Upper lobe of left lung (tissue), 6 donors: ENCODE measurements at regions not wholly inside any gene's neighbourhood (a gene's known extent, or its start where the extent isn't known, plus 50 kb on each side); places are given as distances from the start of the nearest gene placed in this dataset.

Source experiments
- ATAC-seq, 2 donors: fragments of 200-7000 bp; cut with Tn5 transposase; one replicate each; pipeline ENCODE4 v1.9.1; 2022; ENCODE audit warnings: mild to moderate bottlenecking in 2 of 2, moderate library complexity in 2 of 2; ENCODE audit not compliant: low FRiP score in 2 of 2
- DNase-seq, 2 donors: peaks; one replicate each; pipeline ENCODE4 v3.0.0-alpha.2; 2019 to 2020
- H3K27ac ChIP-seq, 4 donors: fragments of 200-600 bp; sonication (generic); one replicate each; pipeline ENCODE4 v1.5.1; 2016 to 2019
- H3K27me3 ChIP-seq, 4 donors: fragments of 200-600 bp; sonication (generic); one replicate each; pipeline ENCODE4 v1.5.1; 2017 to 2019
- H3K36me3 ChIP-seq, 4 donors: fragments of 200-600 bp; sonication (generic); one replicate each; pipeline ENCODE4 v1.5.1; 2016 to 2019
- H3K4me1 ChIP-seq, 4 donors: fragments of 200-600 bp; sonication (generic); one replicate each; pipeline ENCODE4 v1.5.1; 2018 to 2019
- H3K4me3 ChIP-seq, 4 donors: fragments of 200-600 bp; sonication (generic); one replicate each; pipeline ENCODE4 v1.5.1; 2017 to 2019; ENCODE audit warnings: mild to moderate bottlenecking in 2 of 4, moderate library complexity in 1 of 4
- H3K9me3 ChIP-seq, 4 donors: fragments of 200-600 bp; sonication (generic); one replicate each; pipeline ENCODE4 v1.5.1; 2018 to 2019
- CTCF ChIP-seq, 6 experiments: fragments of 450-650 bp in 4 of 6; fragments of 200-600 bp in 2 of 6; sonication (generic) in 2 of 6; IDR thresholded peaks; one replicate each; pipeline ENCODE4 v1.5.1; 2016 to 2019; ENCODE audit warnings: antibody characterized with exemption in 6 of 6
- EP300 ChIP-seq, 4 donors: sonication (generic); formaldehyde crosslinking; IDR thresholded peaks; one replicate each; pipeline ENCODE4 v1.5.1; 2017; ENCODE audit warnings: antibody characterized with exemption in 4 of 4, control low read depth in 2 of 4
- POLR2A ChIP-seq, 4 donors: fragments of 450-650 bp; IDR thresholded peaks; one replicate each; pipeline ENCODE4 v1.5.1; 2016 to 2017; ENCODE audit warnings: antibody characterized with exemption in 4 of 4, mild to moderate bottlenecking in 2 of 4
- POLR2AphosphoS5 ChIP-seq, 2 donors: sonication (generic); formaldehyde crosslinking; IDR thresholded peaks; one replicate each; pipeline ENCODE4 v1.5.1; 2017; ENCODE audit warnings: antibody characterized with exemption in 2 of 2
- WGBS, 2 donors: methylation state at CpG; one replicate each; pipeline ENCODE4 v1.1.5; 2017 to 2018; 5-methylcytosine and 5-hydroxymethylcytosine counted together
- donor health status: DM: no; HTN: no; CAD: no; lungs with moderate emphysema.
- donor health status: DM: no; HTN: yes; CAD: no; lungs with severe emphysema.

DNA sequence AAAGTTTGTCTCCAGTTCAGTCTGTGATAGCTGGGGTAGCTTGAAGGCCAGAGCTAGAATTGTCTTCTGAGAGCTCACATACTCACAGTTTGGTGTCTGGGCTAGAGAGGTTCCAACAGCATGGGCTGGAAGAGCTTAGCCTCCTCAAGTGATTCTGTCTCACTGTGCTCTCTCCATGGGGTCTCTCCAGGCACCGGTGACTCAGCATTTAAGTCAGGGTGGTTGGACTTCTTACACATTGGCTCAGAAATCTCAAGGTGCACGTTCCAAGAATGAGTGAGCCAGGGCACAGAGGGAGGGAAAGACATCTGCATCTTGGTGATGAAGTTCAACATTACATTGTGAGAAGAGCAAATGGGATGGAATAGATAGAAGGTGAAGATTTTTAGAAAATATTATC is 207.3 kb upstream of the DDX18 start:
- Histone ChIP-seq H3K27me3 (no peaks in the 10 kb centered on the region), H3K36me3 (no peaks in the 10 kb centered on the region), H3K4me3 (no peak overlapping the region), H3K4me1 (no peaks in the 10 kb centered on the region), H3K9me3 (no peaks in the 10 kb centered on the region), H3K27ac (no peak overlapping the region)
- 57 to 62% methylated on average over 2 of the region's 2 CpGs for WGBS, 2 donors
- ATAC-seq (no peak), DNase-seq (no peak)
- TF ChIP-seq EP300 (IDR thresholded peaks at IDR 0.05) (no peak), CTCF (IDR thresholded peaks at IDR 0.05) (no peak), POLR2AphosphoS5 (IDR thresholded peaks at IDR 0.05) (no peak), POLR2A (IDR thresholded peaks at IDR 0.05) (no peak)

GRCh38 chr2:117613101-117613500 is 201.4 kb upstream of the DDX18 start:
- 70 to 78% methylated on average over 5 of the region's 5 CpGs for WGBS, 2 donors
- Histone ChIP-seq H3K9me3 (no peaks in the 10 kb centered on the region), H3K4me1 (no peaks in the 10 kb centered on the region), H3K4me3 (no peak overlapping the region), H3K27ac (no peak overlapping the region), H3K36me3 (no peaks in the 10 kb centered on the region), H3K27me3 (no peaks in the 10 kb centered on the region)
- DNase-seq, result no peak
- TF ChIP-seq CTCF (IDR thresholded peaks at IDR 0.05) (no peak), POLR2AphosphoS5 (IDR thresholded peaks at IDR 0.05) (no peak), EP300 (IDR thresholded peaks at IDR 0.05) (no peak), POLR2A (IDR thresholded peaks at IDR 0.05) (no peak)
- no peak for ATAC-seq

- Histone ChIP-seq H3K4me1 (no peaks in the 10 kb centered on the region), H3K4me3 (no peak overlapping the region), H3K27ac (no peak overlapping the region), H3K36me3 (no peaks in the 10 kb centered on the region), H3K9me3 (no peaks in the 10 kb centered on the region), H3K27me3 (no peaks in the 10 kb centered on the region)
- ATAC-seq (no peak), DNase-seq (no peak)
- WGBS, 2 donors, result 87 to 91% methylated on average over 5 of the region's 5 CpGs
- TF ChIP-seq CTCF (IDR thresholded peaks at IDR 0.05) (no peak), POLR2AphosphoS5 (IDR thresholded peaks at IDR 0.05) (no peak), EP300 (IDR thresholded peaks at IDR 0.05) (no peak), POLR2A (IDR thresholded peaks at IDR 0.05) (no peak)
These were observed 200.2 kb upstream of the DDX18 start for GRCh38 chr2:117614296-117614695.

DNA sequence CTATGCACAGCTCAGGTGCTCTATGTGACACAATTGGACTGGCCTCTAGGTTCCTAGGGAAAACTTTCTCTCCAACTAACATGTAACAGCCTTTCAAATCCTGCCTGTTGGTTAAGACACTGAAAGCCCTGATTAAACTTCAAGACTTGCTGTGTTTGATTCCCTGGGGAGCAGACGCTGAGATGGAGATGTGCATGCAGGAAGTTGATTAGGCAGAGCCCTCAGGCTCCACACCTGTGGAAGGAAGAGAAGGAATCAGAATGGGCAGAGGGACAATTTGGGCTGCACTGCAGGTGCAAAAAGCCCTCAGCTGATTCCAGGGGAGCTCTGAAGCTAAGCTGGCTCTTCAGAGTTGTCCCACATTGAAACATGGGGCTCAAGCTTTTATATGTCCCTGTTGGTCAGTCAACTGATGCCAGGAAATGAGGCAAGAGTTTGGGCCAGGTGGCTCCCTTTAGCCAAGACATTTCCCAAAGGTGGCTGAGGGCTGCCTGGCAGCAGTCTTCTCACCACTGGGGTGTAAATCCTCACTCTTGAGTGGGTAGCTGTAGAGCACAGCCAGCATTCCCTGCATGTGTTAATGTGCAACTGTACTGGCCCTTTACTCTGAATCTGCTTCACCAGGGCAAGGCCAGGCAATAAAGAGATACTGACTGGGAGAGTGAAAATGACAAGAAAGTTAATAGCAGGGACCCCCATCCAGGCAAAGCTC is 199.5 kb upstream of the DDX18 start:
- Histone ChIP-seq H3K4me1 (no peaks in the 10 kb centered on the region), H3K36me3 (no peaks in the 10 kb centered on the region), H3K27me3 (no peaks in the 10 kb centered on the region), H3K9me3 (no peaks in the 10 kb centered on the region), H3K27ac (no peak overlapping the region), H3K4me3 (no peak overlapping the region)
- no peak for TF ChIP-seq POLR2A (IDR thresholded peaks at IDR 0.05)
- TF ChIP-seq POLR2AphosphoS5 (IDR thresholded peaks at IDR 0.05), result no peak
- no peak for TF ChIP-seq EP300 (IDR thresholded peaks at IDR 0.05)
- TF ChIP-seq CTCF (IDR thresholded peaks at IDR 0.05), result no peak
- ATAC-seq (no peak), DNase-seq (no peak)
- 67% methylated on average over 1 of the region's 1 CpG for WGBS, 2 donors

- H3K36me3 ChIP-seq, result no peaks in the 10 kb centered on the region
- TF ChIP-seq EP300 (IDR thresholded peaks at IDR 0.05) (no peak), CTCF (IDR thresholded peaks at IDR 0.05) (no peak), POLR2AphosphoS5 (IDR thresholded peaks at IDR 0.05) (no peak), POLR2A (IDR thresholded peaks at IDR 0.05) (no peak)
- H3K4me1 ChIP-seq, result no peaks in the 10 kb centered on the region
- no peak for ATAC-seq
- H3K27me3 ChIP-seq, result no peaks in the 10 kb centered on the region
- no peak overlapping the region for H3K4me3 ChIP-seq
- H3K27ac ChIP-seq, result no peak overlapping the region
- H3K9me3 ChIP-seq, result no peaks in the 10 kb centered on the region
- WGBS, 2 donors, result 86 to 92% methylated on average over 2 of the region's 2 CpGs
- no peak for DNase-seq
These were observed 195.9 kb upstream of the DDX18 start for GRCh38 chr2:117618607-117619006.
